HCT116 (cell line): ENCODE measurements at regions not wholly inside any gene's neighbourhood (a gene's known extent, or its start where the extent isn't known, plus 50 kb on each side); places are given as distances from the start of the nearest gene placed in this dataset.

Experiments used
- ATAC-seq: fragments of 200-7000 bp; cut with Tn5 transposase; 2 replicates; pipeline ENCODE4 v1.9.1; 2020; ENCODE audit warnings: mild to moderate bottlenecking, moderate library complexity
- BruUV-seq: library from RNA; stranded (reverse); fragments of 400-500 nt; replicated peaks from 2 replicates; lab custom pipeline; 2021; lab: Mats Ljungman, UMichigan
- CTCF ChIA-PET: fragments of 300-600 bp; sonication (Branson Sonifier 250); formaldehyde crosslinking; loops from one replicate; lab custom pipeline; 2021; ENCODE audit warnings: antibody characterized with exemption; lab: Charles Lee
- POLR2A ChIA-PET: fragments of 300-600, 350-600 bp; sonication (Branson Sonifier 250); formaldehyde crosslinking; loops from one replicate; lab custom pipeline; 2021; ENCODE audit warnings: antibody characterized with exemption; lab: Charles Lee
- RAD21 ChIA-PET, 2 experiments: fragments of 300-600 bp; sonication (Branson Sonifier 250); formaldehyde crosslinking; loops; one replicate each; lab custom pipeline; 2023; ENCODE audit warnings: low total read pairs in 2 of 2; ENCODE audit not compliant: uncharacterized antibody in 2 of 2, unreplicated experiment in 2 of 2, low non-redundant PET in 1 of 2; lab: Charles Lee
- DNase-seq: peaks from one replicate; pipeline ENCODE4 v3.0.0-alpha.2; 2010; ENCODE audit warnings: low read depth, low spot score
- H2AFZ ChIP-seq: fragments of 200-600 bp; shearing (Covaris generic), sonication (generic); 2 replicates; pipeline ENCODE4 v1.6.1; 2017; ENCODE audit warnings: low read depth, mixed run types, mixed read lengths, antibody characterized with exemption, low read length; ENCODE audit not compliant: poor library complexity, severe bottlenecking
- H3K27ac ChIP-seq: 2 replicates; pipeline ENCODE4 v1.5.1; 2012; ENCODE audit warnings: low read depth, low read length
- H3K27me3 ChIP-seq: fragments of 200-600 bp; sonication (generic); 2 replicates; pipeline ENCODE4 v1.6.1; 2016; ENCODE audit warnings: mixed run types, low read length, mixed read lengths; ENCODE audit not compliant: insufficient read depth
- H3K36me3 ChIP-seq, 2 experiments: fragments of 200-500 bp in 1 of 2; fragments of 200-600 bp in 1 of 2; sonication (Bioruptor generic) in 1 of 2; sonication (generic) in 1 of 2; 2 replicates each; pipeline versions ENCODE4 v1.5.1 to v1.6.1; 2014 to 2016; ENCODE audit warnings: low read length in 2 of 2, inconsistent platforms in 1 of 2, mixed read lengths in 1 of 2, mixed run types in 1 of 2; ENCODE audit not compliant: insufficient read depth in 2 of 2, control insufficient read depth in 1 of 2
- H3K4me1 ChIP-seq, 2 experiments: fragments of 200-600 bp in 1 of 2; sonication (generic) in 1 of 2; 2 replicates each; pipeline versions ENCODE4 v1.5.1 to v1.6.1; 2012 to 2017; ENCODE audit warnings: low read length in 2 of 2, inconsistent platforms in 1 of 2, mild to moderate bottlenecking in 1 of 2, mixed read lengths in 1 of 2, mixed run types in 1 of 2, moderate library complexity in 1 of 2; ENCODE audit not compliant: insufficient read depth in 2 of 2, control insufficient read depth in 1 of 2
- H3K4me2 ChIP-seq: fragments of 200-600 bp; sonication (generic); 2 replicates; pipeline ENCODE4 v1.6.1; 2017; ENCODE audit warnings: mixed run types, low read length, mixed read lengths
- H3K4me3 ChIP-seq, 2 experiments: fragments of 200-600 bp in 1 of 2; sonication (generic) in 1 of 2; replicated peaks in 1 of 2; 2 replicates each; pipeline ENCODE4 v1.5.1; 2011 to 2016; ENCODE audit warnings: low read length in 2 of 2, control low read depth in 1 of 2, low read depth in 1 of 2, mild to moderate bottlenecking in 1 of 2, mixed read lengths in 1 of 2, mixed run types in 1 of 2
- H3K79me2 ChIP-seq: fragments of 200-600 bp; sonication (generic); 2 replicates; pipeline ENCODE4 v1.6.1; 2017; ENCODE audit warnings: mild to moderate bottlenecking, mixed run types, low read length, moderate library complexity, mixed read lengths; ENCODE audit not compliant: insufficient read depth
- H3K9ac ChIP-seq: fragments of 200-600 bp; sonication (generic); 2 replicates; pipeline ENCODE4 v1.6.1; 2016; ENCODE audit warnings: low read length, mixed read lengths
- H3K9me2 ChIP-seq: fragments of 200-600 bp; sonication (generic), shearing (Covaris generic); 2 replicates; pipeline ENCODE4 v1.6.1; 2017; ENCODE audit warnings: mixed run types, mild to moderate bottlenecking, moderate library complexity; ENCODE audit not compliant: insufficient read depth
- H3K9me3 ChIP-seq, 2 experiments: fragments of 200-500 bp in 1 of 2; fragments of 200-600 bp in 1 of 2; sonication (Bioruptor generic) in 1 of 2; sonication (generic) in 1 of 2; 2 replicates each; pipeline ENCODE4 v1.6.1; 2014 to 2017; ENCODE audit warnings: low read length in 2 of 2, mixed read lengths in 2 of 2, inconsistent platforms in 1 of 2, low read depth in 1 of 2, mild to moderate bottlenecking in 1 of 2, mixed run types in 1 of 2, moderate library complexity in 1 of 2; ENCODE audit not compliant: control insufficient read depth in 1 of 2, insufficient read depth in 1 of 2
- H4K20me1 ChIP-seq: fragments of 200-600 bp; sonication (generic), shearing (Covaris generic); 2 replicates; pipeline ENCODE4 v1.6.1; 2017; ENCODE audit warnings: mixed run types, mild to moderate bottlenecking, moderate library complexity; ENCODE audit not compliant: insufficient read depth
- CEBPB ChIP-seq: IDR thresholded peaks from 2 replicates; pipeline ENCODE4 v1.6.1; 2012; ENCODE audit warnings: low read depth
- CTCF ChIP-seq, 3 experiments: fragments of 200-600 bp in 1 of 3; sonication (generic) in 1 of 3; IDR thresholded peaks in 2 of 3; conservative IDR thresholded peaks in 1 of 3; 2 replicates each; pipeline ENCODE4 v1.5.1; 2012 to 2017; ENCODE audit warnings: low read depth in 2 of 3, low read length in 2 of 3, antibody characterized with exemption in 1 of 3, borderline replicate concordance in 1 of 3, control low read depth in 1 of 3, mild to moderate bottlenecking in 1 of 3, mixed read lengths in 1 of 3, mixed run types in 1 of 3, moderate library complexity in 1 of 3; ENCODE audit not compliant: insufficient read depth in 1 of 3
- EGR1 ChIP-seq: IDR thresholded peaks from 2 replicates; pipeline ENCODE4 v1.6.1; 2012; ENCODE audit warnings: low read depth
- ELF1 ChIP-seq: IDR thresholded peaks from 2 replicates; pipeline ENCODE4 v1.6.1; 2012; ENCODE audit warnings: low read depth, borderline replicate concordance
- FOSL1 ChIP-seq: IDR thresholded peaks from 2 replicates; pipeline ENCODE4 v1.6.1; 2012; ENCODE audit warnings: low read depth
- MAX ChIP-seq: IDR thresholded peaks from 2 replicates; pipeline ENCODE4 v1.6.1; 2012
- POLR2A ChIP-seq: IDR thresholded peaks from 2 replicates; pipeline ENCODE4 v1.7.0; 2011; ENCODE audit warnings: borderline replicate concordance; ENCODE audit not compliant: insufficient read depth, insufficient read length; ENCODE audit errors: extremely low read depth
- SP1 ChIP-seq: IDR thresholded peaks from 2 replicates; pipeline ENCODE4 v1.6.1; 2012; ENCODE audit warnings: low read depth
- YY1 ChIP-seq: IDR thresholded peaks from 2 replicates; pipeline ENCODE4 v1.6.1; 2011; ENCODE audit warnings: low read length, low read depth, moderate library complexity, mild to moderate bottlenecking; ENCODE audit not compliant: insufficient replicate concordance; ENCODE audit errors: extremely low read depth
- ZNF274 ChIP-seq: fragments of 200-500 bp; sonication (Bioruptor generic); IDR thresholded peaks from 2 replicates; pipeline ENCODE4 v1.6.1; 2014; ENCODE audit warnings: mild to moderate bottlenecking, low read depth, low read length, inconsistent platforms
- intact Hi-C: fragments of 100-400 bp; cut with micrococcal nuclease; formaldehyde crosslinking; loops from 2 replicates; pipeline ENCODE4 v1.10.0; 2022
- TF ChIP-seq, protein P1 (sequence below): IDR thresholded peaks from 2 replicates; pipeline ENCODE4 v1.6.1; 2012; ENCODE audit warnings: low read depth

GRCh38 chr6:160808263-160808662 is 106.2 kb downstream of the PLG start:
- Histone ChIP-seq H3K4me1 (no peaks in the 10 kb centered on the region), H3K9ac (no peak overlapping the region), H3K4me3 (no peak overlapping the region), H3K9me2 (no peaks in the 10 kb centered on the region), H3K79me2 (no peaks in the 10 kb centered on the region), H3K4me2 (no peak overlapping the region), H3K27ac (no peak overlapping the region), H3K9me3 (no peaks in the 10 kb centered on the region), H4K20me1 (no peaks in the 10 kb centered on the region), H3K36me3 (no peaks in the 10 kb centered on the region), H2AFZ (no peak overlapping the region), H3K27me3 (no peaks in the 10 kb centered on the region)
- BruUV-seq, result no TSS peak
- no peak for ATAC-seq
- ChIA-PET POLR2A (no interaction called here), RAD21 (no interaction called here), CTCF (no interaction called here)
- TF ChIP-seq CEBPB (no peak), ZNF274 (no peak), EGR1 (no peak), CTCF (IDR thresholded peaks at IDR 0.05 in 2 of 3, conservative IDR thresholded peaks at IDR 0.05 in 1 of 3; ENCODE audit: borderline replicate concordance in 1 of 3, insufficient read depth in 1 of 3, low read depth in 2 of 3, low read length in 2 of 3) (no peak), YY1 (no peak), MAX (no peak), FOSL1 (no peak), ELF1 (no peak), SP1 (no peak), POLR2A (no peak)
- TF ChIP-seq, protein P1, sequence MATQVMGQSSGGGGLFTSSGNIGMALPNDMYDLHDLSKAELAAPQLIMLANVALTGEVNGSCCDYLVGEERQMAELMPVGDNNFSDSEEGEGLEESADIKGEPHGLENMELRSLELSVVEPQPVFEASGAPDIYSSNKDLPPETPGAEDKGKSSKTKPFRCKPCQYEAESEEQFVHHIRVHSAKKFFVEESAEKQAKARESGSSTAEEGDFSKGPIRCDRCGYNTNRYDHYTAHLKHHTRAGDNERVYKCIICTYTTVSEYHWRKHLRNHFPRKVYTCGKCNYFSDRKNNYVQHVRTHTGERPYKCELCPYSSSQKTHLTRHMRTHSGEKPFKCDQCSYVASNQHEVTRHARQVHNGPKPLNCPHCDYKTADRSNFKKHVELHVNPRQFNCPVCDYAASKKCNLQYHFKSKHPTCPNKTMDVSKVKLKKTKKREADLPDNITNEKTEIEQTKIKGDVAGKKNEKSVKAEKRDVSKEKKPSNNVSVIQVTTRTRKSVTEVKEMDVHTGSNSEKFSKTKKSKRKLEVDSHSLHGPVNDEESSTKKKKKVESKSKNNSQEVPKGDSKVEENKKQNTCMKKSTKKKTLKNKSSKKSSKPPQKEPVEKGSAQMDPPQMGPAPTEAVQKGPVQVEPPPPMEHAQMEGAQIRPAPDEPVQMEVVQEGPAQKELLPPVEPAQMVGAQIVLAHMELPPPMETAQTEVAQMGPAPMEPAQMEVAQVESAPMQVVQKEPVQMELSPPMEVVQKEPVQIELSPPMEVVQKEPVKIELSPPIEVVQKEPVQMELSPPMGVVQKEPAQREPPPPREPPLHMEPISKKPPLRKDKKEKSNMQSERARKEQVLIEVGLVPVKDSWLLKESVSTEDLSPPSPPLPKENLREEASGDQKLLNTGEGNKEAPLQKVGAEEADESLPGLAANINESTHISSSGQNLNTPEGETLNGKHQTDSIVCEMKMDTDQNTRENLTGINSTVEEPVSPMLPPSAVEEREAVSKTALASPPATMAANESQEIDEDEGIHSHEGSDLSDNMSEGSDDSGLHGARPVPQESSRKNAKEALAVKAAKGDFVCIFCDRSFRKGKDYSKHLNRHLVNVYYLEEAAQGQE, result no peak
- DNase-seq, result no peak
- intact Hi-C loops, result no loop called here
